ENCODE measurements at regions not wholly inside any gene's neighbourhood (a gene's known extent, or its start where the extent isn't known, plus 50 kb on each side); places are given as distances from the start of the nearest gene placed in this dataset.

GRCh38 chr13:79637133-79637763 is 156.3 kb downstream of the NDFIP2 start:
- TF ChIP-seq ZNF274 (IDR thresholded peaks at IDR 0.05; ENCODE audit: low read depth, low read length) (no peak), YY1 (IDR thresholded peaks at IDR 0.05; ENCODE audit: insufficient read depth, insufficient read length) (no peak)
